GM19455 (cell line): ENCODE measurements at regions not wholly inside any gene's neighbourhood (a gene's known extent, or its start where the extent isn't known, plus 50 kb on each side); places are given as distances from the start of the nearest gene placed in this dataset.
"Not testable (repeated sequence)": the region's sequence is repeated elsewhere in the genome, so short reads cannot be mapped to it uniquely, and the experiment has no call there.

Source experiments
- ATAC-seq: cut with Tn5 transposase; IDR thresholded peaks from one replicate; pipeline ENCODE4 v1.9.1; 2021; ENCODE audit not compliant: unreplicated experiment

GRCh38 chr5:123937230-123937629, 425.3 kb downstream of the CSNK1G3 start:
- ATAC-seq: no peak

GRCh38 chr5:123936548-123936947, 424.6 kb downstream of the CSNK1G3 start:
- ATAC-seq: no peak

- ATAC-seq: not testable (repeated sequence)
These were observed 421.8 kb downstream of the CSNK1G3 start for GRCh38 chr5:123933812-123934211.

- no peak for ATAC-seq
These were observed 417.1 kb downstream of the CSNK1G3 start for GRCh38 chr5:123929055-123929474.

- ATAC-seq: no peak
These were observed 416.4 kb downstream of the CSNK1G3 start for GRCh38 chr5:123928401-123928800.

GRCh38 chr5:123921193-123921592, 409.2 kb downstream of the CSNK1G3 start:
- ATAC-seq: no peak

- no peak for ATAC-seq
These were observed 404.6 kb downstream of the CSNK1G3 start for GRCh38 chr5:123916345-123917121.

GRCh38 chr5:123914333-123914732, 402.4 kb downstream of the CSNK1G3 start:
- ATAC-seq: no peak

- ATAC-seq: no peak
These were observed 395.4 kb downstream of the CSNK1G3 start for GRCh38 chr5:123907349-123907748.

- ATAC-seq: no peak
These were observed 394.8 kb downstream of the CSNK1G3 start for GRCh38 chr5:123906698-123907295.

GRCh38 chr5:123885081-123885480, 373.1 kb downstream of the CSNK1G3 start:
- ATAC-seq: no peak

- ATAC-seq: no peak
These were observed 371.0 kb downstream of the CSNK1G3 start for GRCh38 chr5:123882965-123883345.

GRCh38 chr5:123882319-123882964, 370.5 kb downstream of the CSNK1G3 start:
- ATAC-seq: no peak

- no peak for ATAC-seq
These were observed 369.8 kb downstream of the CSNK1G3 start for GRCh38 chr5:123881759-123882244.

- ATAC-seq: no peak
These were observed 368.9 kb downstream of the CSNK1G3 start for GRCh38 chr5:123880875-123881274.

- ATAC-seq: no peak
These were observed 367.1 kb downstream of the CSNK1G3 start for GRCh38 chr5:123879071-123879470.

GRCh38 chr5:123876276-123876790, 364.4 kb downstream of the CSNK1G3 start:
- no peak for ATAC-seq

GRCh38 chr5:123875561-123876275, 363.7 kb downstream of the CSNK1G3 start:
- ATAC-seq: no peak

GRCh38 chr5:123874600-123875201, 362.7 kb downstream of the CSNK1G3 start:
- no peak for ATAC-seq

- no peak for ATAC-seq
These were observed 361.9 kb downstream of the CSNK1G3 start for GRCh38 chr5:123873846-123874245.

- ATAC-seq: no peak
These were observed 359.4 kb downstream of the CSNK1G3 start for GRCh38 chr5:123871373-123871772.
